Hindlimb muscle (tissue), 1 donor: ENCODE measurements at regions not wholly inside any gene's neighbourhood (a gene's known extent, or its start where the extent isn't known, plus 50 kb on each side); places are given as distances from the start of the nearest gene placed in this dataset.

Experiments
- DNase-seq: peaks from one replicate; pipeline ENCODE4 v3.0.0-alpha.2; 2013

DNA sequence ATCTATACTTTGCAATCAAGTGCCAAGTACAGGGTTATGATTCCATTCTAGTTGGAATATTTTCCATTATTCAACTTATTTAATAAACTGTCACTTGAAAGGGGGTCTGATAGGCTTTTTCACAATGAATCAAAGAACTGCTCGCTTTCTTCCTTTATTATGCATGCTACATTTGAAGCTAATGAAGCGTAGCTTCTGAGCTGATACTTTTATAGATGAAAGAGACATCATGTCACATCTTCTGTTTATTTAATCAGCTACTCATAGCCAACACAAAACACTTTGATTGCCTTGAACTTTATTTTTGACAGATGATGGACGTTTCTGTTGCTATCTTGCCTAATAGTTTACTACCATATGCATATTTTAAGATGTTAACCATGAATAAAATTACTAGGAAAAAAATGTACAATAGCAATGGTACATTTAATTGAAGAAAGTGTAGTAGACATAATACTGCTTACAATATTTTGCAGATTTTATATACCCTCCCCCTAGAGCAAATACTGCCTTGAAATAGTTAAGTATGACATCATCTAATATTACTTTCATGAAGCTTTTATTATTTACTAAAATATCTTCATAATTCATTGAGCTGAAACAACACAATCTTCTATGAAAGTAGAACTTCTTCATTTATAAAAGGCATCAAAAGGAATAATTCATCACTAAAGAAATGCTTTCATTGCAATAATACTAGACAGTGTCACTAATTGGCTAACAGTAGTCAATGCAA, 529.3 kb upstream of the TYRP1 start:
- DNase-seq, result no peak

DNA sequence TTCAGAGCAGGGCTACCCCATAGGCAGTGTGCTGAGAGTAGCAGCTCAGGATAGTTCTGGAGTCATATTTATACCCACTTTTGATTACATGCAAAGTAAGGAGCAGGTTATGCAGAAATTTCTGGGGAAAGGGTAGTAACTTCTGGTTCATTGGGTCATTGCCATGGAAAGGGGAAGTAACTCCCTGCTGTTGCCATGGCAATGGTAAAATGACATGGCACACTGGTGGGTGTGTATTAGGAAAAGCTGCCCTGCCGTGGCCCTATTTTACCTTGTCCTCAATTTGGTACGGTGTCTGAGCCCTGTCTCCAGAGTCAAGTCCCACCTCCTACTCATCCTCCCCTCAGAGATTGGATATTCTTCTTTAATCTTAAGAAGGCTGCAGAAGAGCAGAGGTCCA, 526.7 kb upstream of the TYRP1 start:
- no peak for DNase-seq

DNA sequence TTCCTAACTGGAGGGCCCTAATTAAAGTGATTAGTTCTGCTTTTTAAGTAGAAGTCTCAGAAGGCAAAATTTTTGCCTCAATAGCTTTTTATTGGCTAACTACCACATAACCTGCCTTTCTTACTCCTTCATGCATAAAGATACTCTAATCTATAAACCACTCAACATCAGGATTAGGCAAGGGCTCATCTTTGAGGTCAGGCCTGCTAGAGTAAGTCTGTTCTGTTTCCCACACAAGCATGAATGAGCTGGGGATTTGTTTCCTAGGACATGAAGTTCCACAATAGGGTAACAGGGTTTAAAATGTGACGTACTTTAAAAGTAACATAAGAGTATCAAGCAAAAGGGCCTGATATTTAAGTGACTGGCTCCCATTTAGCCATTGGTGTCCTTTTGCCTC, 522.7 kb upstream of the TYRP1 start:
- no peak for DNase-seq

DNA sequence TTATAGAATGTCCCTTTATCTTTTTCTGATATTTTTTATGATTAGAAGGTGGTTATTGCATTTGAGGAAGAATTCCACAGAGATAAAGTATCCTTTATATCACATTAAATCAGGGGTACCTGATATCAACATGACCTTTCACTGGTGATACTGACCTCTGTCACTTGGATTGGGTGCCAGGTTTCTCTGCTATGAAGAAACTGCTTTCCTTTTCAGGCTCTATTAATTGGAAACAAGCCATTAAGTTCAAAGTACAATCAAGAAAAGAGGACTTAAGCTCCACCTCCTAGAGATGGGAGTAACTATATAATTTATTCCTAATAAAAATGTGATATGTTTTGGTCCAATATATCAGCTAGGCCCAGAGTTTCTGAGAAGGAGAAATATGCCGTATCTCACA, 514.6 kb upstream of the TYRP1 start:
- no peak for DNase-seq

DNA sequence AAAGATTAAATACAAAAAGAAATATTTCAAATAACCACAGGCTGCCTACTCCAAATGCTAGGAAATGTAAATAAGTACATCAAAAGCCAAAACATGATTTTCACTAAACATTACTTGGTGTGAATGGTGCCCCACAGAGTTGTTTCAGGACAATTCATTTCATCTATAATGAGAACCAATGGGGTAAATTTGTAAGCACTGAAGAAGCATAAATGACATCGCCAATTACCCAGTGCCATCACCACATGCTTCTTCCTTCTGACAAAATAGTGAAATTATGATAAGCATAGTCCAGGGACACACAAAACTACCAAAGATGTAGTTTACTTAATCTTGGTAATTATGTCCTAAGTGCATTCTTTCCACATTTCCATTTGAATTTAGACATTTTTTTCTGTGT, 510.4 kb upstream of the TYRP1 start:
- no peak for DNase-seq

DNA sequence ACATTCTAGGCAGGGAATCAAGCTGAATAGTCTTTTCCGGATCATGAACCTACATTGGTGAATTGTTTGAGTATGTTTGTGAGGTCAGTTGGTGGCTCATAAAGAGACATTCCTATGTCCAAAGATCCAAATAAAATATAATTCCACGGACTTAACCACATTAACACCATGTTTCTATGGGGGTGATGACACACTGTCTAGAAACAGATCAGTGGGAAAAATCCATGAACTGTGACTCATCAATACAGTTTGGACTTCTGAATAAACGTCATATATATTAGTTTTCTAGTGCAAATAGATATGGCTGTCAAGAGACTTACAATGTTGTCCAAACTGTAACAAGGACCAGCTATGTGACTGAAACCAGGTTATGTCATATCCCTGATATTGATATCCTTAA, 509.9 kb upstream of the TYRP1 start:
- DNase-seq, result no peak

DNA sequence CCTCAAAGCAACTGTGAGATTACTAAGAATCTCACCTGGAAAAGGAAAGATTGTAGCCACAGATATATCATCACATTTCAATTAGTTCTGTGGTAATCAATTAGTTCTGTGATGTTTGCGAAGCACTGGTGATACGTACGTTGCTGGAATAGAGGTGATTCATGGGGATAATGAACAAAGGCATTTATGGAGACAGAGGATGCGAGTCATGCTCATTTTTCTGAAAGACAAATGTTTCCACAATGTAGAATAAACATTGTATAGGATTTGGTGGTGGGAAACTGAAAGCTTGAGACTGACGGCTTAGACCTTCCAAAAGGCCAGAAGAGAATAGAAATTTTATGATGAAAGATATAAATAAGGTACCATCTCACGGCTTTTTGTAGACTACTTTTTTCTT, 507.3 kb upstream of the TYRP1 start:
- DNase-seq, result no peak

DNA sequence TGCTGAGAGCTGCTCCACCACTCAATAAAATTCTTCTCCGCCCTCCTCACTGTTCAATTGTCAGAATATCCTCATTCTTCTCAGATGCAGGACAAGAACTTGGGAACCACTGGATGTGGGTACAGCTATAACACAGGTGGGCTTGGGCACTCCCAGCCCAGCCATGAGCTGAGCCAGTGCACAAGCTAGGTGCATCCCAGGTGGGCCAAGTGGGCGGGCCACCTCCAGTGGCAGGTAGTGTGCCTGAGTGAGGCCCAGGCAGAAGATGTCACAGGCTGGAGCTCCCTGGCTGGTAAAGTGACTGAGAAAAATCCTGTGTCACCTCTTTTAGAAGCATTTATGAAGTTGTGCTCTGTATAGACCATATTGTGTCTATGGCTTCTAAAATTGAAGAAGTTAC, 501.6 kb upstream of the TYRP1 start:
- DNase-seq, result no peak

DNA sequence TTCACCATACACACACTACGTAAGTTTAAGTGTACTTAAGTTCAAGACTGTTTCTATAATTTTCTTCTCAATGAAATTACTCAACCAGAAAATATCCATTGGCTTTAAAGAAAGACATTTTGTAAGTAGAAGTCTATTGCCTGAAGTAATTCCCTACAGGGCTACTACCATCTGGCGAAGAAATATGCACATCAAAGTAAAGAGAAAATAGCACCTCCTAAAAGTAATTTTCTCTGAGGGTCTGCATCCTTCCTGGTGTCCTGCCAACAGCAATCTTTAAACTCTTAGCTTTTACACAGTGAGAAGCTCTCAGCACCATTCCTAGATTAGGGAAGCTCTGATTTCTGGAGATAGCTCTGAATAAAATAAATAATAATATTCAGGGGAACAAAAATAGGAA, 498.5 kb upstream of the TYRP1 start:
- DNase-seq, result no peak

DNA sequence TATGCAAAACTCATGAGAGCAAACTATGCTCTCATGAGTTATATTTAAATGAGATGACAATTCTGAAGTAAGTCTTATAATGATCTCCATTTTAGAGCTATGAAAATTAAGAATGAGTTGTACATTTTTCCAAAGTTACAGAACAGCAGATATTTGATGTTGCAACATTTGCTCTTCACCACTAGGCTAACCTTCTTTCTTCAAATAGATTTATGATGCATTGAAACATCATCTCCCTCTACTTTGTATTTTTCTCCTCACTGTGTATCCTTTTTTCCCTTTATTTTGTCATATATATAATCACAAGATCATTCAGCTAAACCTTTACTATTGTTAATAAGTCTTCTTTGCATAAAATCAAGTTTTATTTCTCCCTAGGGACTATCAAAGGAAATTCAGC, 497.7 kb upstream of the TYRP1 start:
- no peak for DNase-seq

DNA sequence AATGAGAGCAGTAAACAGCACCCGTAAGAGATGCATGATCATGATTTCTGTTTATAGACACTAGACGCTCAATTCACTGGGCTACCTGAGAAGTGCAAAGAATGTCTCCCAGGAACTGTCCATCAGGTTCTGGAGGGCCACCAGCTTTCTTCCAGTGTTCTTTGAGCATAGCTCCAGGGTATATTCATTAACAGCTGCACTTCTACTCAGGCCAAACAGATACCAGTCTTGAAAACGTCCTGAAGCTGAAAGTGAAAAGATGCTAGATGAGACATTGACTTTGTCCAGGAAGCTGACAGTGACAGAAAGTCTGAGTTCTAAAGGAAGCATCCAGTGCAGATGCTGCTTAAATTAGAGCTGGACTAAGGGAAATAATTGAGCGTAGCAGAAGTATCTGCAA, 488.7 kb upstream of the TYRP1 start:
- DNase-seq, result no peak

DNA sequence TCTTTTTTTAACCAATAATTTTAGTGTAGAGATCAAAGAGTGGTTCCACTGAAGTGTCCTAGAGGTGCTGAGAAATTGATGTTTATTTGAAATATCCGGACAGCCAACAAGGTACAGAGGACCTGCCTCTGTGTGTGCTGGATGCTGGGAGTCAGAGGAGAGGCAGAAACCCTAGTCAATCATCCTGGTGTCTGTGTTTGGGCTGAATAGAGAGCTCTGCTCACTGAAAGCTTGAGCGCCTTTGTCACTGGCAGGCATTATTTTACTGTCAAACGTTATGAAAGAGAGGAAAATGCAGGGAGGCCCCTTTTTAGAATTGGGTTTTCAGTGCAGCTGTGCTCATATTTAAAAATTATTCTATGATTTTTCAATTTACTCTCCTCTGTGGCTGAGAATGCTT, 480.3 kb upstream of the TYRP1 start:
- no peak for DNase-seq

DNA sequence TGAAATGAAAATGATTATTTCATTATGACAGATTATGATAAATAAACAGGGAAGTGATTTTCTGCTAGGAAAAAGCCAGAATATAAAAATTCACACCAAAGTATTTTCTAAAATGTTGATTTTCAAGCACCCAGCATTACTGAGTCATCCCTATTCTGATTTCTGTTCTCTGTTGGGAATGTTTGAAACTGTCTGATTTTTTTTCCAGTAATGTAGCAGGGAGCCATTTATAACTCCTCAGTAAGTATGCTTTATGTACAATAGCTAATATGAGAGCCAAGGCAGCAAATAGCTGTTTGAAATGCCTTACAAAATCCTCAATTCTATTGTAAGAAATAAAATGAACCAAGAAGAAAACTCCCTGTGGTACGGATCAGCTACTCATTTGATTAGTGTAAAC, 471.7 kb upstream of the TYRP1 start:
- no peak for DNase-seq

DNA sequence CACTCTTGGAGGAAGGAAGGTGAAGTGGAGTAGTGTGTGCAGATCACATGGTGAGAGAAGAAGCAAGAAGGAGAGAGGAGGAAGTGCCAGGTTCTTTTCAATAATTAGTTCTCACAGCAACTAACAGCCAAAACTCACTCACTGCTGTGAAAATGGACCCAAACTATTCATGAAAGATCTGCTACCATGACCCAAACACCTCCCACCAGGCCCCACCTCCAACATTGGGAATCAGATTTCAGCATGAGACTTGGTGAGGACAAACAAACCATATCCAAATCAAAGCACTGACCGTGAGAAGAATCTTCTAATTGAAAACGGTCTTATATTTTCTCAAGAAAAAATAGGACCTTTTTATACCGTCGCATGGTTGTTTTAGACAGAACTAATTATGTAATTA, 468.7 kb upstream of the TYRP1 start:
- DNase-seq, result no peak

DNA sequence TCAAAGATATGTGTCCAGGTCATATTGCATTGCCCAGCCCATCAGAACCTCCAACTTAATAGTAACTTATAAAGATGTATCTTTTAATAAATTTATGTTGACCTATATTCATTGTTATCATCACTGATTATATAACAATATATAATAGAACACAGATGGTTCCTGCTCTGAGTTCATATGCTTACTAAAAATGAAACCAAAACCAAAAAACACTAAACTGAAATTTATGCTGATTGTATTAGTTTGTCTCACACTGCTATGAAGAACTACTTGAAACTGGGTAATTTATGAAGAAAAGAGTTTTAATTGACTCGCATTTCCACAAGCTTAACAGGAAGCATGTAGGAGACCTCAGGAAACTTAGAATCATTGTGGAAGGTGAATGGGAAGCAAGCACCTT, 462.5 kb upstream of the TYRP1 start:
- no peak for DNase-seq

DNA sequence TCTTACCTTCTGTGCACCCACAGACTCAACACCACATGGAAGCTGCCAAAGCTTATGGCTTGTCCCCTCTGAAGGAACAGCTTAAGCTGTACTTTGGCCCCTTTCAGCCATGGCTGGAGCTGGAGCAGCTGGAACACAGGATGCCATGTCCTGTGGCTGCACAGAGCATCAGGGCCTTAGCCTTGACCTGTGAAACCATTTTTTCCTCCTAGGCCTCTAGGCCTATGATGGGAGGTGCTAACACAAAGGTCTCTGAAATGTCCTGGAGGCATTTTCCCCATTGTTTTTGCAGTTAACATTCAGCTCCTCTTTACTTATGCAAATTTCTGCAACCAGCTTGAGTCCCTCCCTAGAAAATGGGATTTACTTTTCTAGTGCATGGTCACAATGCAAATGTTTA, 461.4 kb upstream of the TYRP1 start:
- no peak for DNase-seq

DNA sequence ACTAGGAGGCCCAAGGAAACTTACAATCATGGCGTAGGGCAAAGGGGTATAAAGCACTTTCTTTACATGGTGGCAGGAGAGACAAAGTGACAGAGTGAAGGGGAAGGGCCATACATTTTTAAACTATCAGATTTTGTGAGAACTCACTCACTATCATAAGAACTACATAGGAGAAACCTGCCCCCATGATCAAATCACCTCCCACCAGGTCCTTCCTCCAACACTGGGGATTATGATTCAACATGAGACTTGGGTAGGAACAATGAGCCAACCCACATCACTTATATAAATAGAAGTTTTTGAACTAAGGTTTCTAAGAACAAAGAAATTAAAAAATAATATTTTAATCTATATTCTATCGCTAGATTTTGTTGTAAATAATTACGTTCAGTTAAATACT, 460.3 kb upstream of the TYRP1 start:
- DNase-seq, result no peak

DNA sequence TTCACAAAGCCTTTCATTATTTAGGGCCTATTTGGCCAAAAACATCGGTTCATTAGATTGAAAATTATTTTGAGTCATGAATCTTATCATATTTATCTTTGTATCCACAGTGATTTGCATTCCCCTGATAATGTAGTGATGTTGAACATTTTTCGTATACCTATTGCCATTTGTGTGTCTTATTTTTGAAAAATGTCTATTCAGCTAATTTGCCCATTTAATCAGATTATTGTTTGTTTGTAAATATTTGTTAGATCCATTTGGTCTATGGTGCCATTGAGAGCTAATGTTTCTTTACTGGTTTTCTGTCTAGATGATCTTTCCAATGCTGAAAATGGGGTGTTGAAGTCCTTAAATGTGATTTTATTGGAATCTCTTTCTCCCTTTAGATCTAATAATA, 439.2 kb upstream of the TYRP1 start:
- DNase-seq, result no peak

DNA sequence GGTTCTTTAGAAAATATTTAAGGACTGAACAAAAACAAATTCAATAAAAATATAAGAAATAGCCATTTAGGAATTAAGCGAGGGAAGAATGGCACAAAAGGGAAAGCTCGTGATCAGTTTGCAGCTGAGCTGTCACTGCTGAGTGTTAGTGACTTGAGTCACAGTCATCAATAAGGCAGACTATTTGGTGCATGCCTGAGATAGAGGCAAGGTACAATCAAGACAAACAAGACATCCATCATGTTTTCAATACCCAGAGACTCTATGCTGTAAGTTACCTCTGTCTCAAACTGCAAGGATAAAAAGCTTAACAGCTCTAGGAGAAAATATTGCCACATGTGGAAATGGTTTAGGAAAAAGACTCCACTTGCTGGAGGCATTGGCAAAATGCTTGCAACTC, 426.4 kb upstream of the TYRP1 start:
- DNase-seq, result no peak

DNA sequence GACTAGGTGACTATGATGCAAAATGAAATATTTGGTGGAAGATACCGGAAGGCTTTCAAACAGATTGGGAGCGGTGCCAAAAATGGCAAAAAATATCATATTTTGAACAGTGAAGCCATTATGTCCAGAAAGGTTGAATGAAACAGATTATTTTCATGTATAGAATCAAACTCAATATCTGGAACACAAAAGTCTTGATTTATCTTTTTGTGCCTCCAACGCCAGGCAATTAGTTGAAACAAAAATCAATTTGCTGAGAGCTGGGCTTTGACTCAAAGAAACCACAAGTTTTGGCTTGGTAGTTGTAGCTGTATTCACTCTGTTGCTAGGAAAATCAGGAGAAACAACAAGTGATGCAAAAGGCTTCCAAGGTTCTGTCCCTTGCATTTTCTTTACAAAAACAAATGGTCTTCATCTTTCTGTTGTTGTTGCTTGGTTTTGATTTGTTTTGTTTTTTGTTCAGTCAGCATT, 421.7 kb upstream of the TYRP1 start:
- peak; percentile 66 for DNase-seq

DNA sequence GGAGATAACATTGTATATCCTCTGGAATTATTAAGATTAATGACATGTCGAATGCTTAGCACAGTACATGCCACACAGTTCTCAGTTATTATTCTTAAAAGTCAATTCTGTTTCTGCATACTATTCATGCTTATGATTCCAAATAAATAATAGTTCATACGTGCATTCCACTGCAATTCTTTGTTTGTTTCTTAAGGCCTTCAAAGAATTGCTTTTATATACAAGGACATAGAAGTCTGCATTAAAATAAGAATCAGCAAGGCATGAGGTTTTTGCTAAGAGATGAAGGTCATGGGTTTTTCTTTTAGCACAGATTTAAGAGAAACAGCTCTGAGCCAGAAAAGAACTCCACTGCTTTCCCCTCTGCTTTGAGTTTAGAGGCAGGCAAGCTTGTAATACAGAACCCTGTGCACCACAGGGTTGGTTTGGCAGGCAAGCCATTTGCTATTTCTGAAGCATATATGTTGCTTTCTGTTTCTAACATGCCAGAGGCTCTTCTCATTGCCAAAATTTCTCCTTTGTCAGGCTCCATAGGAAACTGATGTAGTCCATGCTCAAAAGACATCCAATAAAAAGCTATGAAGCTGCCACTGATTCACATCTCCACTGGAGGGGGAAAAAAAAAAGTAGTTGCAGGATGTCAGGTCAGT, 420.6 kb upstream of the TYRP1 start:
- peak; percentile 59 for DNase-seq

DNA sequence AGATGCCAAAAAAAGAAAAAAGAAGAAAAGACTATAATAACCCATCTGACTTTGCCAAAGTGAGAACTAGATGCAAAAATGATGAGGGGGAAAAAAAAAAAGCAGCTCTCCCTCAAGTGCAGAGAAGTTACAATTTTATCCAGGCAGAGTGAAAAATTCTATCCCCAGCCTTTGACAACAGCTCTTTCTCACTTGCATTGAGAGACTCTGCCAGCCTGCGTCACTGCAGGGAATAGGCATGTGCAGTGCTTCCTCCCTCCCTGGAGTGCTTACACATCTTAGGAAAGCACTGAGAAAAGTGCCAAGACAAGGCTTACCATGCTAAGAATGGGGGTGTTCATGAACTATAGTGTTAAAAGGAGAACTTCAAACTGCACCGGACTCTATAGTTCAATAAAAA, 418.6 kb upstream of the TYRP1 start:
- DNase-seq, result peak; percentile 19

DNA sequence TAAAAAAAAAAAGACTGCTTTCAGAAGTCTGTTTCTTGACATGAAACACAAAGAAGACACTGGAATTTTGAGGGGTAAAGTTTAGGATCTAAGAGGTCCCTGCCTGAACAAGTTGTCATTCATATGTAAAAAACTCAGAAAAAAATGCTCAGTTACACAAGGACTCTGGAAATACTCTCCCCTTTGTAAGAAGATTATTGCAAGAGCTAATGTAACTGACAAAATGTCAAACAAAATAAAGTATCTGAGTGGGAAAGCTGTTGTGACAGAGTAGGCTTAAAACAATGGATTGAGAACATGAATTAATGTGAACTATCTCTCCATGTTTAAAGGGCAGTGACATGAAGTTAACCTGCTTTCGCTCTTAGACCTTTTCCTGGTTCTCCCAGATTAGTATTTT, 416.7 kb upstream of the TYRP1 start:
- no peak for DNase-seq

DNA sequence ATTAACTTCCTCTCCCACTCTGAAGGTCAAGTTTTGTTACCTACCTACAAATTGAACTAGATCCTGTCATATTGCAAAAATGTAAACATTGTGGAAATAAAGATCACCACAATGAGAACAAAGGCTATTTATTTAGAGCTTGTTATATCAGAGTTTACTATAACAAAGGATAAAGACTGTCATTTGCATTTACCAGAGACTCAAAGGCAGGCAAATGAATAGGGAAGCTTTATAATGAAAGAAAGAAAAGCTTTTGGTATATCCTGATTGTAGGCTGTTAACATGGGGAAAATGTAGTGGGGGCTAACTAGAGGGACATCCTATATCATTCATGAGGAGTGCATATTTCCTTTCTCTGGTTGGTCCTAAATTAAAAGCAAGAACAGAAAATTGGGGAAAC, 403.5 kb upstream of the TYRP1 start:
- no peak for DNase-seq
